ENCODE measurements at regions not wholly inside any gene's neighbourhood (a gene's known extent, or its start where the extent isn't known, plus 50 kb on each side); places are given as distances from the start of the nearest gene placed in this dataset.

DNA sequence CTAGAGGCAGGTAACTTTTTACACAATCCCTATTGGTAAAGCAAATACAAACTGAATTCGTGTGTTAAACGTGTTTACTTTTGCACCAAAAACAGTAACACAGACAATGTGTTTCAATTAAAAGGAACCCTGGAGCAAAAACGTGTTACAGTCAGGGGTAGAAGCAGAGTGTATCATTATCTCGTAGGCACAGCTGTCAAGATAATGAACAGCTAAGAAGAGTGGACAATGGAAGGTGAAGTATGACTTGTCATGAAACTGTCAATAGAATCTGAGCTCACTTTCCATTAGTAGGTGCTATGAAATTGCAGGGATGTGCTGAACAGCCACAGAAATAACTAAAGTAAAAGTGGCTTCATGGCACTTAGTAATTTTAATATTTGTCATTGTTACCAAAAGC, 1229.8 kb upstream of the WWC1 start:
- Histone ChIP-seq H3K27me3 (no peaks in the 10 kb centered on the region), H3K27ac (no peak overlapping the region), H3K9me3 (no peaks in the 10 kb centered on the region), H3K4me3 (no peak overlapping the region), H3K36me3 (no peaks in the 10 kb centered on the region), H3K4me1 (no peaks in the 10 kb centered on the region)
- no peak for TF ChIP-seq CTCF (IDR thresholded peaks at IDR 0.05)
- intact Hi-C loops (cut with DNase I; ENCODE audit: low total_unique reads), result no loop called here
- no peak for DNase-seq

DNA sequence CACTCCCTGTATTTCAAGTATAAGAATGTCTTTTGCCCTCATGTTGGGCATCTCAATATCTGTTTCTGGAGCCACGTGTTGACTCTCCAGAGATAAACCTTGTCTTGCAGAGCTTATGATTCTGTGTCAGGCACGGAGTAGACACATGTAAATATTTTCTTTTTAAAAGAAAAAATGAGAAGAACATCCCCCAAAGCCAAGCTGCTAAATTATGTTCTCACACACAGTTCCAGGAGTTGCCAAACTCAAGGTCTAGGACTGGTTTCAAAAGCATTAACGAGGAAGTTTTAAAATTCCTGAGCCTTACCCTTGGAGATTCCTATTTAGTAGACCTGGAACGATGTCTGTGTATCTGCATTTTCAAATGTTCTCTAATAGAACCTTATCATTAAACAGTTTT, 1228.3 kb upstream of the WWC1 start:
- no peak overlapping the region for H3K4me3 ChIP-seq
- no peaks in the 10 kb centered on the region for H3K4me1 ChIP-seq
- no peak for TF ChIP-seq CTCF (IDR thresholded peaks at IDR 0.05)
- no peak overlapping the region for H3K27ac ChIP-seq
- no peaks in the 10 kb centered on the region for H3K9me3 ChIP-seq
- H3K27me3 ChIP-seq, result no peaks in the 10 kb centered on the region
- no peak for DNase-seq
- no peaks in the 10 kb centered on the region for H3K36me3 ChIP-seq
- intact Hi-C loops (cut with DNase I; ENCODE audit: low total_unique reads), result no loop called here

DNA sequence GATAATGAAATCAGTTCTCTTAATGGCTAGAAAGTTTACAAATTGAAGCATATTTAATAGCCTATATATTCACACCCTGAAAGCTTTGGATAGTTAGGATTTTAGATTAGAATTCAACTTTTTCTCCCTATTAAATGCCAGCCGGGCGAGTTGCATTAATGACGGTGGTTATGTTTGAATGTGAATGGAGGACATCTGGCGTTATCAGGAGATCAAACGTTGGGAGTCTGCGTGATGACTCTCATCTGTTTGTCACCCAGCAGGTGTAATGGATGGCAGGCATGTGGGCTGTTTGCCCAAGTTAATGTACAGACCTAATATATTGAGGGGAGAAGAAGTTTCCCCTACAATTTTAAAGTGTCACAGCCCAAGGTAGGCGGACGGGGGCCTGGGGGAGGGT, 1227.7 kb upstream of the WWC1 start:
- no peaks in the 10 kb centered on the region for H3K36me3 ChIP-seq
- no peak overlapping the region for H3K4me3 ChIP-seq
- no peak for DNase-seq
- H3K27me3 ChIP-seq, result no peaks in the 10 kb centered on the region
- H3K4me1 ChIP-seq, result no peaks in the 10 kb centered on the region
- intact Hi-C loops (cut with DNase I; ENCODE audit: low total_unique reads), result no loop called here
- H3K9me3 ChIP-seq, result no peaks in the 10 kb centered on the region
- no peak overlapping the region for H3K27ac ChIP-seq
- TF ChIP-seq CTCF (IDR thresholded peaks at IDR 0.05), result no peak

- H3K4me1 ChIP-seq, result no peaks in the 10 kb centered on the region
- no peak for TF ChIP-seq CTCF (IDR thresholded peaks at IDR 0.05)
- no peaks in the 10 kb centered on the region for H3K36me3 ChIP-seq
- intact Hi-C loops (cut with DNase I; ENCODE audit: low total_unique reads), result no loop called here
- H3K9me3 ChIP-seq, result no peaks in the 10 kb centered on the region
- H3K27me3 ChIP-seq, result no peaks in the 10 kb centered on the region
- H3K4me3 ChIP-seq, result no peak overlapping the region
- no peak overlapping the region for H3K27ac ChIP-seq
- DNase-seq, result no peak
Measured at GRCh38 chr5:167064198-167064776, 1227.2 kb upstream of the WWC1 start.

- no peak overlapping the region for H3K27ac ChIP-seq
- intact Hi-C loops (cut with DNase I; ENCODE audit: low total_unique reads), result no loop called here
- H3K36me3 ChIP-seq, result no peaks in the 10 kb centered on the region
- no peak overlapping the region for H3K4me3 ChIP-seq
- H3K9me3 ChIP-seq, result no peaks in the 10 kb centered on the region
- no peaks in the 10 kb centered on the region for H3K4me1 ChIP-seq
- DNase-seq, result no peak
- no peak for TF ChIP-seq CTCF (IDR thresholded peaks at IDR 0.05)
- H3K27me3 ChIP-seq, result no peaks in the 10 kb centered on the region
Measured at GRCh38 chr5:167065794-167066193, 1225.7 kb upstream of the WWC1 start.

Data from tibial artery (tissue), 4 donors.